ENCODE measurements at regions not wholly inside any gene's neighbourhood (a gene's known extent, or its start where the extent isn't known, plus 50 kb on each side); places are given as distances from the start of the nearest gene placed in this dataset.

DNA sequence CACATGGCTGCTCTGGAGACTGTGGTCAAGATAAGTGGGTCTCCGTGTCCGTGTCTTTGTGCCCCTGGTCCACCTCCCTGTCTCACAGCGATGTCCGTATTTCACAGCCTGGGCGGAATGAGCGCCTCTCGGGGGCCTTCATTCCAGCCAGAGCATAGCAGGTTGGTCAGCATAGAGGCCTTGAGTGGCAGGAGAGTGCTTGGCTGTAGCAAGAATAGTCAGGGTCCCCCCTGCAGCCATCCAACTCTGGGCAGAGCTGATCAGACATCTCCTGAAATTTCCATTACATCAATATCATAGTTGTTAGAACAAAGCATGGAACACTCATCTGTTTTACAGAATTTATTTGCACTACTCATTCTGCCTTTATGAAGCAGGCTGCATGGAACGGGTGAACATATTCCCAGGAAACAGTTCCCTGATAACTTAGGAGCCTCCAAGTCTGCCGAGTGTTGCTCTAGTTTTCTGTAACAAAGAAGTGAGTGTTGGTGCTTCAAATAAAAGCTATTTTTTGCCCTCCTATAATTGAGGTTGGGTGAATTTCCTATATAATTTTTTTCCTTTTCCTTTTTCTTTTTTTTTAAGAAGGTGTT lies 255.3 kb downstream of the INHBA start:
- TF ChIP-seq CTCF (IDR thresholded peaks at IDR 0.05) (no peak), POLR2A (IDR thresholded peaks at IDR 0.05) (no peak)
- ATAC-seq (peak in 3 of 4 donors; percentile 5 to 33 (median 27)), DNase-seq (no peak)
- Histone ChIP-seq H3K27me3 (no peaks in the 10 kb centered on the region), H3K9me3 (no peaks in the 10 kb centered on the region), H3K27ac (peak overlapping the region in 2 of 3 donors; percentile 36 to 76), H3K36me3 (no peaks in the 10 kb centered on the region), H3K4me3 (no peak overlapping the region), H3K4me1 (peaks cover 0 to 41% (median 13%) of the 10 kb centered on the region in 4 donors)
- intact Hi-C loops (cut with DNase I) = no loop called here
- WGBS (ENCODE audit: insufficient coverage, low coverage, low lambda C conversion rate, missing lambda C conversion rate) = 21% methylated on average over 2 of the region's 9 CpGs

DNA sequence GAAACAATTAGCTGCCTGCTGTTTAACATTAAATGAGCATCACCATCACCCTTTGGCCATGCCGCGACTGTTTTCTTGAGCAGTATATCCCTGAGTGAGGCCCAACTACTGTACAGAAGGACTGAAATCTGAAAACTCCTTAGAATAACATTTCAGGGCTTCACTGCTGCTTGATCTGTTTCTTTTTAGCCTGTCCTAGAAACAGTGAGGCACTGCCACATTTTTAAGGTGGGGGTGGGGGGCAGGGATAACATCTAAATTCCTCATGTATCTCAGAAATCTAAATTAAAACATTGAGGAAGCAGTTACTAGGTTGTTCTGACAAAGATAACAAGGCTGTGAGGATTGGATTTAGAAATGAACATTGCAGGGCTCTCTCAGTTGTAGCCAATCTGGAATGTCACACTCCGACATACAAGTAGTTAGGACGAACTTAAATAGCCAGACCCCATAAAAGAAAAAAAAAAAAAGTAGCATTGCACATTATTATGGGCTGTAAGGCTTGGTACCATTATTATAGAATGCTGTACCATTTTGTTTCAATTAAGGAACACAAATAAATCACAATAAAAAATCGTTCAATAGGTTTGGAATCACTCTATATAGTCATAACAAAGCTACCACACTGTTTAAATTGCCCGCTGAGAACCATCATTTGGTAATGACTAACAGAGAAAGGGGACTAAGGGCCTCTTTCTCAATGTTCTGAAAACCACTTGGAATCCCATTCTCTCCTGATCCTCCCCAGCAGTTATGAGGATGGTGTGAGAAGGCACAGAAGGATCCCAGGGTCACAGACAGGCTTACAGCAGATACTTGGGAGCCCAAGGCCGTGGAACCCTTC lies 256.1 kb downstream of the INHBA start:
- ATAC-seq = no peak
- H3K27ac ChIP-seq = peak overlapping the region in 2 of 3 donors; percentile 36 to 76
- peaks cover 0 to 41% (median 13%) of the 10 kb centered on the region in 4 donors for H3K4me1 ChIP-seq

GRCh38 chr7:41445946-41446345 lies 256.9 kb downstream of the INHBA start:
- intact Hi-C loops (cut with DNase I) = no loop called here
- Histone ChIP-seq H3K27ac (no peak overlapping the region), H3K27me3 (no peaks in the 10 kb centered on the region), H3K9me3 (no peaks in the 10 kb centered on the region), H3K36me3 (no peaks in the 10 kb centered on the region), H3K4me1 (peaks cover 0 to 41% (median 13%) of the 10 kb centered on the region in 4 donors), H3K4me3 (no peak overlapping the region)
- ATAC-seq = no peak
- DNase-seq = no peak
- TF ChIP-seq POLR2A (IDR thresholded peaks at IDR 0.05) = no peak
- no peak for TF ChIP-seq CTCF (IDR thresholded peaks at IDR 0.05)
- WGBS (ENCODE audit: insufficient coverage, low coverage, low lambda C conversion rate, missing lambda C conversion rate) = 79% methylated on average over 3 of the region's 3 CpGs

More for the DNA sequence above, 256.1 kb downstream of the INHBA start:
- TF ChIP-seq CTCF (IDR thresholded peaks at IDR 0.05) (no peak), POLR2A (IDR thresholded peaks at IDR 0.05) (no peak)
- Histone ChIP-seq H3K27me3 (no peaks in the 10 kb centered on the region), H3K9me3 (no peaks in the 10 kb centered on the region), H3K4me3 (no peak overlapping the region), H3K36me3 (no peaks in the 10 kb centered on the region)
- intact Hi-C loops (cut with DNase I) = no loop called here
- DNase-seq = no peak
- WGBS (ENCODE audit: insufficient coverage, low coverage, low lambda C conversion rate, missing lambda C conversion rate) = 84% methylated on average over 6 of the region's 7 CpGs

DNA sequence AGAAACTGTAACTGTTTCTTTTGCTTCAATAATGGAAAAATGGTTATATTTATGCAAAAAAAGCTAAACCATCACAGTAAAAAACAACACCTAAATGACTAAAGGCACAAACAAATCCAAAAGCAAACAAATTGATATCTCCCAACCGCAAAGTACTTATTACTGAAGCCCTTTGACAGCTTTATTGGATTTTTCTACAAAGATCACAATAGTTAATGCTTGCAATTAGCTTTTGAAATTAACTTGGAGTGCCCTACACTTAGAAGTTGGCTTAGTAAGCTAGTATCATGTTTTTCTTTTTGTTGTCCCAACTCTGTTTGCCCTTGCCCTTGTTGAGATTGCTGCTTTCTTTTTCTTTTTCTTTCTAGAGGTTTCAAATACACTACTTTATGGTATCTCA lies 257.5 kb downstream of the INHBA start:
- Histone ChIP-seq H3K27me3 (no peaks in the 10 kb centered on the region), H3K4me3 (no peak overlapping the region), H3K27ac (no peak overlapping the region), H3K9me3 (no peaks in the 10 kb centered on the region), H3K36me3 (no peaks in the 10 kb centered on the region), H3K4me1 (peaks cover 0 to 41% (median 13%) of the 10 kb centered on the region in 4 donors)
- intact Hi-C loops (cut with DNase I) = no loop called here
- no peak for TF ChIP-seq POLR2A (IDR thresholded peaks at IDR 0.05)
- ATAC-seq (no peak), DNase-seq (no peak)
- 35% methylated on average over 1 of the region's 1 CpG for WGBS (ENCODE audit: insufficient coverage, low coverage, low lambda C conversion rate, missing lambda C conversion rate)

- no peaks in the 10 kb centered on the region for H3K36me3 ChIP-seq
- H3K9me3 ChIP-seq = no peaks in the 10 kb centered on the region
- intact Hi-C loops (cut with DNase I) = no loop called here
- no peaks in the 10 kb centered on the region for H3K27me3 ChIP-seq
- H3K27ac ChIP-seq = no peak overlapping the region
- TF ChIP-seq CTCF (IDR thresholded peaks at IDR 0.05) (no peak), POLR2A (IDR thresholded peaks at IDR 0.05) (no peak)
- H3K4me3 ChIP-seq = no peak overlapping the region
- 63% methylated on average over 7 of the region's 7 CpGs for WGBS (ENCODE audit: insufficient coverage, low coverage, low lambda C conversion rate, missing lambda C conversion rate)
- no peak for DNase-seq
- no peak for ATAC-seq
- H3K4me1 ChIP-seq = peaks cover 0 to 13% (median 6%) of the 10 kb centered on the region in 4 donors
These were observed 263.4 kb downstream of the INHBA start for GRCh38 chr7:41439515-41439879.

Measured in right lobe of liver (tissue), 6 donors.